Brain microvascular endothelial cell (primary cell): ENCODE measurements at regions not wholly inside any gene's neighbourhood (a gene's known extent, or its start where the extent isn't known, plus 50 kb on each side); places are given as distances from the start of the nearest gene placed in this dataset.

ENCODE experiments used
- DNase-seq: peaks from one replicate; pipeline ENCODE4 v3.0.0-alpha.2; 2020
- H3K27ac ChIP-seq: fragments of 250-450 bp; sonication (Bioruptor Pico); 2 replicates; pipeline ENCODE4 v1.5.1; 2020; ENCODE audit warnings: mild to moderate bottlenecking, moderate library complexity
- H3K27me3 ChIP-seq: fragments of 250-450 bp; sonication (Bioruptor Pico); replicated peaks from 2 replicates; pipeline ENCODE4 v1.5.1; 2020; ENCODE audit warnings: mild to moderate bottlenecking
- H3K36me3 ChIP-seq: fragments of 250-450 bp; sonication (Bioruptor Pico); replicated peaks from 2 replicates; pipeline ENCODE4 v1.5.1; 2020; ENCODE audit warnings: mild to moderate bottlenecking
- H3K4me3 ChIP-seq: 2 replicates; pipeline ENCODE4 v1.5.1; 2011; ENCODE audit warnings: low read depth, mild to moderate bottlenecking, control low read depth, low read length, moderate library complexity
- CTCF ChIP-seq: IDR thresholded peaks from 2 replicates; pipeline ENCODE4 v1.5.1; 2011; ENCODE audit warnings: low read depth, mild to moderate bottlenecking, moderate library complexity, low read length, control low read depth, inconsistent platforms; ENCODE audit errors: missing control alignments
- in situ Hi-C: cut with HindIII; loops from 2 replicates; pipeline ENCODE4 v1.10.0; 2017; ENCODE audit warnings: low sequenced_read_pairs, low pct_ligation_motif_present

DNA sequence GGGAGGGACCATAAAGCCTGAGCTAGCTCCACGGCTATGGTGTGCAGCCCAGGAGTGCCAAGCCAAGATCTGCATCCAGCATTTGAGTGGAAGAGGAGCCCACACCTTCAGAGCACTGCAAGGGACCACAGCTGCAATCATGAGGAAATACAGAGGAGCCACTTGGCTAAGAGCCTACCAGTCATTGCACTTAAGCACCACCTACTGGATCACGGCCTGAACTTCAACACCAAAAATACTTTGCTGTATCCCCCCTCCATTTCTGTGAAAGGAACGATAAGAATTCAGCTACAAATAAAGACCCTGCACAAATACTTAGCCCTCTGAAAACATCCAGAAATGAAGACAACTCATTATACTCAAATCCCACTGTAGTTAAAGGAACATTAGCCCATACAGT is 545.3 kb downstream of the TSN start:
- H3K27me3 ChIP-seq: no peaks in the 10 kb centered on the region
- in situ Hi-C loops: no loop called here
- no peak overlapping the region for H3K4me3 ChIP-seq
- H3K27ac ChIP-seq: no peak overlapping the region
- DNase-seq: no peak
- TF ChIP-seq CTCF: no peak
- H3K36me3 ChIP-seq: no peaks in the 10 kb centered on the region

DNA sequence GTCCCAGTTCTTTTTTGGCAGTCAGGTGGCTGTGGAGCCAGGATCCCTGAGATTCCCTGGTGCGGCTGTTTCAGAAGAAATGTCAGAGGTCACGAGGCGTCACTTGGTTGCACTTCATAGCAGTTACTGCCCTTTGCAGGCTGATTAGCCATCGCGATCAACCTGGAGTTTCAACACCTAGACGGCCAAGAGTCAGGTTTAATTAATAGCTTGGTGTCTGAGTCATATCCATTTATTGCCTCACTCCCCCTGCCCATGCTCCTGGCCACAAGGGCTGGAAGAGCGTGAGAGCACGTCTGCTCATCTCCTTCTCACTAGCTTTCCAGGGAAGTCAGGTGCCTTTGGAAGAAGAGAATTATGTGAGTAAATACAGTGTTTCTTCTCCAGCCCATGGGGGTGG is 552.3 kb downstream of the TSN start:
- TF ChIP-seq CTCF: no peak
- H3K4me3 ChIP-seq: no peak overlapping the region
- no peak overlapping the region for H3K27ac ChIP-seq
- in situ Hi-C loops: no loop called here
- DNase-seq: no peak
- H3K27me3 ChIP-seq: no peaks in the 10 kb centered on the region
- H3K36me3 ChIP-seq: no peaks in the 10 kb centered on the region

- Histone ChIP-seq H3K27me3 (no peaks in the 10 kb centered on the region), H3K4me3 (no peak overlapping the region), H3K36me3 (no peaks in the 10 kb centered on the region), H3K27ac (no peak overlapping the region)
- TF ChIP-seq CTCF: no peak
- in situ Hi-C loops: no loop called here
- no peak for DNase-seq
Observed at GRCh38 chr2:122315306-122315705, 559.9 kb downstream of the TSN start.

DNA sequence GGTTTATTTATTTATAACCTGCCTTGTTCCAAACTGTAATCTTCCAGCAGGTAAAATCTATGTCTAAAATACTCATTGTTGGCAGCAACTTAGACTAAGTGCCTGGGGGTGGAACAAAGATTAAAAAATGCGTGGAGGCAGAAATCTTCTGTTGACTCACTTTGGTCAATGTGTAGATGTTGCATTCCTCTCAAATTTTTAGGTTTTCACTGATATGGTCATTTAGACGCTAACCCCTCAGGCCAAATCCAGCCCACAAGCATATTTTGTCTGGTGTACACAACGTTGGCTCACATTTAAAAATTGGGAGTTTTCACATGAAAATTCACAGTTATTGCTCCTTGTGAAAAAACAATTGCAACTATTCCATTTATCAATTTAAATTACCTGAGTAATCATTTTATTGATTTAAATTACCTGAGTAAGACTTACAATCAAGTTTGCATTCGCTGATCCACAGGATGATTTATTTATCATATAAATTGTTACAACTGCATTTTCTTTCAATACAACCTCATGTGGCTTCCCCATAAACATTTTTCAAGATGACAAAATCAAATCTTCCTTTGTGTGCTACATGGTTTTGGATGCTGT is 564.2 kb downstream of the TSN start:
- H3K27ac ChIP-seq: no peak overlapping the region
- H3K27me3 ChIP-seq: no peaks in the 10 kb centered on the region
- DNase-seq: no peak
- no peak for TF ChIP-seq CTCF
- H3K36me3 ChIP-seq: no peaks in the 10 kb centered on the region
- in situ Hi-C loops: no loop called here
- no peak overlapping the region for H3K4me3 ChIP-seq

- no peak for DNase-seq
- in situ Hi-C loops: no loop called here
- TF ChIP-seq CTCF: no peak
Observed at GRCh38 chr2:122322815-122323214, 567.4 kb downstream of the TSN start.

DNA sequence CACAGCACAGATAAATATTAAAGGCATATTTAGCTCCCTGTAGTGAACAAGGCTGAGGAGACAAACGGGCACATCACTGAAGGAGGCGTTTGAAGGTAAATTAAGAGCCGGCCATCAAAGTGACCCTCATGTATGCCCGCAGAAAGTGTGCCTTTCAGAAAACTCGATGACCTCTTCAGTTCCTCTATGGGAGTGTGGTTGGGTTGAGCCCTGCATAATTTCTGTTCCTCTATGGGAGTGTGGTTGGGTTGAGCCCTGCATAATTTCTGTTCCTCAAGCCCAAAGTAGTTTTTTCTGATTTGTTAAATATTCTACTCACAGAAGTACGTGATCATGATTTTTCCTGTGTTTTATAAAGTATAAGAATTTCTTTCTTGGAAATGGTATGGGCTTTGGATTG is 568.5 kb downstream of the TSN start:
- no peak for DNase-seq
- Histone ChIP-seq H3K4me3 (no peak overlapping the region), H3K36me3 (no peaks in the 10 kb centered on the region), H3K27me3 (no peaks in the 10 kb centered on the region), H3K27ac (no peak overlapping the region)
- in situ Hi-C loops: no loop called here
- TF ChIP-seq CTCF: no peak

More at GRCh38 chr2:122322815-122323214, 567.4 kb downstream of the TSN start:
- no peaks in the 10 kb centered on the region for H3K36me3 ChIP-seq
- no peak overlapping the region for H3K27ac ChIP-seq
- H3K27me3 ChIP-seq: no peaks in the 10 kb centered on the region
- no peak overlapping the region for H3K4me3 ChIP-seq
